AG04450 (cell line): ENCODE measurements at regions not wholly inside any gene's neighbourhood (a gene's known extent, or its start where the extent isn't known, plus 50 kb on each side); places are given as distances from the start of the nearest gene placed in this dataset.

ENCODE experiments used
- CTCF ChIA-PET: fragments of 300-600, 350-600 bp; formaldehyde crosslinking; extraction: SDS; loops from one replicate; lab custom pipeline; 2022; ENCODE audit warnings: antibody characterized with exemption, inconsistent platforms; lab: Charles Lee
- POLR2A ChIA-PET: fragments of 350-600 bp; formaldehyde crosslinking; extraction: SDS; loops from one replicate; lab custom pipeline; 2021; ENCODE audit warnings: antibody characterized with exemption, inconsistent platforms; lab: Yijun Ruan, JAX
- DNase-seq: peaks from one replicate; pipeline ENCODE4 v3.0.0-alpha.2; 2011; ENCODE audit warnings: low read depth, low spot score
- H3K27ac ChIP-seq: one replicate; pipeline ENCODE4 v1.5.1; 2012; ENCODE audit warnings: low read depth, low read length, control low read depth
- H3K27me3 ChIP-seq: one replicate; pipeline ENCODE4 v1.6.0; 2012; ENCODE audit warnings: low read length; ENCODE audit not compliant: control insufficient read depth, insufficient read depth
- H3K4me3 ChIP-seq: 2 replicates; pipeline ENCODE4 v1.5.1; 2011; ENCODE audit warnings: mild to moderate bottlenecking, low read depth, low read length, control low read depth
- H3K9me3 ChIP-seq: 2 replicates; pipeline ENCODE4 v1.5.1; 2012; ENCODE audit warnings: low read length; ENCODE audit not compliant: control insufficient read depth, insufficient read depth
- TF ChIP-seq, protein P1 (sequence below): IDR thresholded peaks from 2 replicates; pipeline ENCODE4 v1.5.1; 2011; ENCODE audit warnings: low read depth, low read length, control low read depth, inconsistent platforms

DNA sequence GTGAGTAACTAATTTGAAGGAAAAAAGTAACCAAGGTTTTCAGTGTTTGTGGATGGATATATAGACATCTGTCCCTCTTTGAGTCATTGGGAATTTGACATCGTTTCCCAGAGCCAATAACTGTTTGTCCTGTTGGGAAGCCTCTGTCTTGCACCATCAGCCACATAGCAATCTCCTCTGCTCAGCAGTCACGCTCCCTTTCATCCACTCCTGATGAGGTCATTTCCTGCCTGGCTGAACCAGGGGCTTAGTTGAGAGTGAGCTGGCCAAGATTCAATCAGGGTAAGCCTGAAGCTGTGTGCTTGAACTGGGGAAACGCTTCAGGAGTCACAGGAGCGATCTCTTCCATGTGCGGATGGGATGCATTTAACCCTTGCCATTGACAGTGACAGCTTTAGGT lies 121.5 kb upstream of the FOXQ1 start:
- ChIA-PET CTCF (no interaction called here), POLR2A (no interaction called here)
- no peaks in the 10 kb centered on the region for H3K9me3 ChIP-seq
- TF ChIP-seq, protein P1, sequence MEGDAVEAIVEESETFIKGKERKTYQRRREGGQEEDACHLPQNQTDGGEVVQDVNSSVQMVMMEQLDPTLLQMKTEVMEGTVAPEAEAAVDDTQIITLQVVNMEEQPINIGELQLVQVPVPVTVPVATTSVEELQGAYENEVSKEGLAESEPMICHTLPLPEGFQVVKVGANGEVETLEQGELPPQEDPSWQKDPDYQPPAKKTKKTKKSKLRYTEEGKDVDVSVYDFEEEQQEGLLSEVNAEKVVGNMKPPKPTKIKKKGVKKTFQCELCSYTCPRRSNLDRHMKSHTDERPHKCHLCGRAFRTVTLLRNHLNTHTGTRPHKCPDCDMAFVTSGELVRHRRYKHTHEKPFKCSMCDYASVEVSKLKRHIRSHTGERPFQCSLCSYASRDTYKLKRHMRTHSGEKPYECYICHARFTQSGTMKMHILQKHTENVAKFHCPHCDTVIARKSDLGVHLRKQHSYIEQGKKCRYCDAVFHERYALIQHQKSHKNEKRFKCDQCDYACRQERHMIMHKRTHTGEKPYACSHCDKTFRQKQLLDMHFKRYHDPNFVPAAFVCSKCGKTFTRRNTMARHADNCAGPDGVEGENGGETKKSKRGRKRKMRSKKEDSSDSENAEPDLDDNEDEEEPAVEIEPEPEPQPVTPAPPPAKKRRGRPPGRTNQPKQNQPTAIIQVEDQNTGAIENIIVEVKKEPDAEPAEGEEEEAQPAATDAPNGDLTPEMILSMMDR = no peak
- peak overlapping the region; percentile 58 for H3K27ac ChIP-seq
- H3K27me3 ChIP-seq = no peaks in the 10 kb centered on the region
- peak; percentile 74 for DNase-seq
- no peak overlapping the region for H3K4me3 ChIP-seq

- Histone ChIP-seq H3K9me3 (no peaks in the 10 kb centered on the region), H3K27ac (no peak overlapping the region), H3K4me3 (no peak overlapping the region), H3K27me3 (peaks cover 3% of the 10 kb centered on the region)
- DNase-seq = no peak
- ChIA-PET POLR2A (no interaction called here), CTCF (no interaction called here)
- TF ChIP-seq, protein P1 = no peak
Measured at GRCh38 chr6:1188199-1188598, 123.7 kb upstream of the FOXQ1 start.

GRCh38 chr6:1187293-1188131 lies 124.4 kb upstream of the FOXQ1 start:
- ChIA-PET CTCF (no interaction called here), POLR2A (no interaction called here)
- no peak for DNase-seq
- TF ChIP-seq, protein P1 = no peak
- Histone ChIP-seq H3K27me3 (peaks cover 3% of the 10 kb centered on the region), H3K4me3 (no peak overlapping the region), H3K9me3 (no peaks in the 10 kb centered on the region), H3K27ac (no peak overlapping the region)

GRCh38 chr6:1184318-1184717 lies 127.6 kb upstream of the FOXQ1 start:
- TF ChIP-seq, protein P1 = no peak
- CTCF ChIA-PET = no interaction called here

GRCh38 chr6:1182722-1183521 lies 129.0 kb upstream of the FOXQ1 start:
- TF ChIP-seq, protein P1 = no peak
- ChIA-PET CTCF (no interaction called here), POLR2A (no interaction called here)
- Histone ChIP-seq H3K27ac (no peak overlapping the region), H3K4me3 (no peak overlapping the region), H3K9me3 (no peaks in the 10 kb centered on the region), H3K27me3 (peaks cover 8% of the 10 kb centered on the region)
- no peak for DNase-seq

More at GRCh38 chr6:1184318-1184717, 127.6 kb upstream of the FOXQ1 start:
- POLR2A ChIA-PET = no interaction called here
- H3K27ac ChIP-seq = no peak overlapping the region
- DNase-seq = no peak
- H3K9me3 ChIP-seq = no peaks in the 10 kb centered on the region
- peaks cover 3% of the 10 kb centered on the region for H3K27me3 ChIP-seq
- H3K4me3 ChIP-seq = no peak overlapping the region
